GM12878 (cell line): ENCODE measurements at regions not wholly inside any gene's neighbourhood (a gene's known extent, or its start where the extent isn't known, plus 50 kb on each side); places are given as distances from the start of the nearest gene placed in this dataset.

ENCODE experiments used
- BHLHE40 ChIP-seq, 2 experiments: fragments of 450-650 bp in 1 of 2; IDR thresholded peaks; 2 replicates each; pipeline ENCODE4 v1.6.1; 2011 to 2017; ENCODE audit warnings: low read depth in 2 of 2, borderline replicate concordance in 1 of 2, improper control_type of control experiment in 1 of 2, low read length in 1 of 2, mild to moderate bottlenecking in 1 of 2
- CHD1 ChIP-seq: IDR thresholded peaks from 2 replicates; pipeline ENCODE4 v1.6.1; 2012; ENCODE audit warnings: low read depth, low read length, improper control_type of control experiment
- HDAC2 ChIP-seq: fragments of 200-600 bp; sonication (generic); IDR thresholded peaks from 2 replicates; pipeline ENCODE4 v1.6.1; 2017
- NR2C1 ChIP-seq: fragments of 450-650 bp; IDR thresholded peaks from 2 replicates; pipeline ENCODE4 v1.6.1; 2017; ENCODE audit warnings: antibody characterized with exemption, mild to moderate bottlenecking, moderate library complexity
- POLR2A ChIP-seq: IDR thresholded peaks from 2 replicates; pipeline ENCODE4 v1.6.1; 2011; ENCODE audit warnings: low read depth, mild to moderate bottlenecking, low read length
- TAF1 ChIP-seq: IDR thresholded peaks from 2 replicates; pipeline ENCODE4 v1.6.1; 2011; ENCODE audit warnings: mild to moderate bottlenecking, low read depth, low read length, borderline replicate concordance
- ZBTB33 ChIP-seq: fragments of 450-650 bp; IDR thresholded peaks from 2 replicates; pipeline ENCODE4 v1.6.1; 2017; ENCODE audit warnings: mild to moderate bottlenecking
- TF ChIP-seq, protein P1 (sequence below), 3 experiments: IDR thresholded peaks in 2 of 3; conservative IDR thresholded peaks in 1 of 3; 2 replicates each; pipeline ENCODE4 v1.5.1; 2011; ENCODE audit warnings: low read depth in 3 of 3, low read length in 3 of 3, mild to moderate bottlenecking in 3 of 3, control low read depth in 2 of 3, moderate library complexity in 2 of 3, inconsistent platforms in 1 of 3, mixed read lengths in 1 of 3; ENCODE audit not compliant: control insufficient read depth in 2 of 3, insufficient read depth in 1 of 3; ENCODE audit errors: extremely low read depth in 1 of 3

DNA sequence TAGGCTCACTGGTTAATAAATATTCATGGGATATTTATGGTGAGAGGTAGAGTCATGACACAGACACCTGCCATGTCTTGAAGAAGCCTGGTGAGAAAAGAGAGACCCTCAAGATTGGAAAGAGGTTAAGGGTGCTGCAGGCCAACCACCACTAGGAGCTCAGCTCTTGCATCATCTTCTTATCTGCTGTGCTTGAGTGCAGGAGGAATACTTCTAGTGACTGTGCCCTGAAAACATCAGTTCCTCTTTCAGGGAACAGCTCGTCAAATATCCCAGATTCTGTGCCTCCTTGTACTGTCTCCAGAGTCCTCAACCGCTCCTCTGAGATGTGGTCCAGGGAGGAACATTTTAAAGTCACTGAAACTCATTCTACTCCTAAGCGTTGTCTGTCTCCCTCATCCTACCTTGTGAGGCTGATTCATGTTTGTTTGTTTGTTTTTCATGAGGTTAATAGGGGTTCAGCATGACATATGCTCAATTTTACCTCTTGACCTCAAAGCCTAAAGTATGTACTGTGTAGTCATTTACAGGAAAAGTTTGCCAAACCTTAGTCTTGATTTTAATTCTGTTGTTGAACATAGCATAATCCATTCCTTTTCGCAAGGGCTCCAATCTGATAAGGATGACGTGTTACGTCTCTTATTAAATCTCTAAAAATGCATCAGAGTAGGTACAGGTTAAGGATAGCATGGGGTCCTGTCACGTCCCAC is 293.1 kb downstream of the C7orf25 start:
- TF ChIP-seq ZBTB33 (no peak), POLR2A (no peak), CHD1 (no peak), TAF1 (no peak), NR2C1 (no peak), BHLHE40 (IDR thresholded peaks at IDR 0.05; ENCODE audit: borderline replicate concordance in 1 of 2, low read depth in 2 of 2, low read length in 1 of 2) (no peak), HDAC2 (no peak)
- TF ChIP-seq, protein P1, sequence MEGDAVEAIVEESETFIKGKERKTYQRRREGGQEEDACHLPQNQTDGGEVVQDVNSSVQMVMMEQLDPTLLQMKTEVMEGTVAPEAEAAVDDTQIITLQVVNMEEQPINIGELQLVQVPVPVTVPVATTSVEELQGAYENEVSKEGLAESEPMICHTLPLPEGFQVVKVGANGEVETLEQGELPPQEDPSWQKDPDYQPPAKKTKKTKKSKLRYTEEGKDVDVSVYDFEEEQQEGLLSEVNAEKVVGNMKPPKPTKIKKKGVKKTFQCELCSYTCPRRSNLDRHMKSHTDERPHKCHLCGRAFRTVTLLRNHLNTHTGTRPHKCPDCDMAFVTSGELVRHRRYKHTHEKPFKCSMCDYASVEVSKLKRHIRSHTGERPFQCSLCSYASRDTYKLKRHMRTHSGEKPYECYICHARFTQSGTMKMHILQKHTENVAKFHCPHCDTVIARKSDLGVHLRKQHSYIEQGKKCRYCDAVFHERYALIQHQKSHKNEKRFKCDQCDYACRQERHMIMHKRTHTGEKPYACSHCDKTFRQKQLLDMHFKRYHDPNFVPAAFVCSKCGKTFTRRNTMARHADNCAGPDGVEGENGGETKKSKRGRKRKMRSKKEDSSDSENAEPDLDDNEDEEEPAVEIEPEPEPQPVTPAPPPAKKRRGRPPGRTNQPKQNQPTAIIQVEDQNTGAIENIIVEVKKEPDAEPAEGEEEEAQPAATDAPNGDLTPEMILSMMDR (IDR thresholded peaks at IDR 0.05 in 2 of 3, conservative IDR thresholded peaks at IDR 0.05 in 1 of 3; ENCODE audit: control insufficient read depth in 2 of 3, extremely low read depth in 1 of 3, insufficient read depth in 1 of 3, low read depth in 3 of 3, low read length in 3 of 3), result no peak
